ENCODE measurements at regions not wholly inside any gene's neighbourhood (a gene's known extent, or its start where the extent isn't known, plus 50 kb on each side); places are given as distances from the start of the nearest gene placed in this dataset.

GRCh38 chr1:216825557-216825956 is 102.3 kb upstream of the ESRRG start:
- TF ChIP-seq CTCF (conservative IDR thresholded peaks at IDR 0.05 in 1 of 2, IDR thresholded peaks at IDR 0.05 in 1 of 2; ENCODE audit: low read depth in 1 of 2, low read length in 2 of 2) (no peak), EZH2 (IDR thresholded peaks at IDR 0.05; ENCODE audit: low read length, missing control alignments) (no peak)

All from fibroblast of lung (primary cell).